ACC112 (cell line): ENCODE measurements at regions not wholly inside any gene's neighbourhood (a gene's known extent, or its start where the extent isn't known, plus 50 kb on each side); places are given as distances from the start of the nearest gene placed in this dataset.
"Not testable (repeated sequence)": the region's sequence is repeated elsewhere in the genome, so short reads cannot be mapped to it uniquely, and the experiment has no call there.

ENCODE experiments used
- H2AFZ ChIP-seq: fragments of 200-600 bp; sonication (generic); one replicate; pipeline ENCODE4 v1.6.0; 2017; ENCODE audit warnings: antibody characterized with exemption, low read length; ENCODE audit not compliant: unreplicated experiment
- H3K27ac ChIP-seq: fragments of 200-600 bp; sonication (generic); 2 replicates; pipeline ENCODE4 v1.5.1; 2014; ENCODE audit warnings: low read depth, mild to moderate bottlenecking, antibody characterized with exemption, low read length, moderate library complexity
- H3K27me3 ChIP-seq: fragments of 200-600 bp; sonication (generic); 2 replicates; pipeline ENCODE4 v1.6.1; 2014; ENCODE audit warnings: mild to moderate bottlenecking, antibody characterized with exemption, low read length, moderate library complexity, mixed read lengths; ENCODE audit not compliant: insufficient read depth
- H3K36me3 ChIP-seq: fragments of 200-600 bp; sonication (generic); 2 replicates; pipeline ENCODE4 v1.6.1; 2016; ENCODE audit warnings: mild to moderate bottlenecking, antibody characterized with exemption, low read length, moderate library complexity, mixed read lengths; ENCODE audit not compliant: insufficient read depth
- H3K4me1 ChIP-seq: fragments of 200-600 bp; sonication (generic); one replicate; pipeline ENCODE4 v1.6.1; 2016; ENCODE audit warnings: low read length, mixed read lengths; ENCODE audit not compliant: insufficient read depth, unreplicated experiment, control insufficient read depth
- H3K4me3 ChIP-seq: fragments of 200-600 bp; sonication (generic); 2 replicates; pipeline ENCODE4 v1.5.1; 2014; ENCODE audit warnings: mild to moderate bottlenecking, low read depth, low read length
- H3K79me2 ChIP-seq: fragments of 200-600 bp; sonication (generic); one replicate; pipeline ENCODE4 v1.6.0; 2016; ENCODE audit warnings: low read length; ENCODE audit not compliant: control insufficient read depth, unreplicated experiment, insufficient read depth

DNA sequence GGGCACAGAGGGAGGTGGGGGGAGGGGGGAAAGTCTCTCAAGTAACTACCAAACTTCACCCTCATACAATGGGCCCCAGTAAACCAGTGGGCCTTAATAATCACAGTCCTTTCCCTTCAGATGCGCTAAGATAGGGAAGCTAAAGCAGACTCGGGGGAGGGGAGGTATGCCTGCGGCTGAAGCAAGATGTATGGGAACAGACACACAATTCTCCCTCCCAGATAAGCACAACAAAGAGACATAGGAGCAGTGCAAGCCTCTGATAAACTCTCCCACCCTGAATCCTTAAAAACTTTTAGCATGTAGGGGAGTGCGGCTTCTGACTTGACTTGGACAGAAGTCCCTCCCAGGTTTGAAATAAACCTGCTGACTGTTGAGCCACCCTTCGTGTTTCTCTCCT, 54.7 kb downstream of the PROP1 start:
- not testable (repeated sequence) for H3K27me3 ChIP-seq, H3K27ac ChIP-seq

DNA sequence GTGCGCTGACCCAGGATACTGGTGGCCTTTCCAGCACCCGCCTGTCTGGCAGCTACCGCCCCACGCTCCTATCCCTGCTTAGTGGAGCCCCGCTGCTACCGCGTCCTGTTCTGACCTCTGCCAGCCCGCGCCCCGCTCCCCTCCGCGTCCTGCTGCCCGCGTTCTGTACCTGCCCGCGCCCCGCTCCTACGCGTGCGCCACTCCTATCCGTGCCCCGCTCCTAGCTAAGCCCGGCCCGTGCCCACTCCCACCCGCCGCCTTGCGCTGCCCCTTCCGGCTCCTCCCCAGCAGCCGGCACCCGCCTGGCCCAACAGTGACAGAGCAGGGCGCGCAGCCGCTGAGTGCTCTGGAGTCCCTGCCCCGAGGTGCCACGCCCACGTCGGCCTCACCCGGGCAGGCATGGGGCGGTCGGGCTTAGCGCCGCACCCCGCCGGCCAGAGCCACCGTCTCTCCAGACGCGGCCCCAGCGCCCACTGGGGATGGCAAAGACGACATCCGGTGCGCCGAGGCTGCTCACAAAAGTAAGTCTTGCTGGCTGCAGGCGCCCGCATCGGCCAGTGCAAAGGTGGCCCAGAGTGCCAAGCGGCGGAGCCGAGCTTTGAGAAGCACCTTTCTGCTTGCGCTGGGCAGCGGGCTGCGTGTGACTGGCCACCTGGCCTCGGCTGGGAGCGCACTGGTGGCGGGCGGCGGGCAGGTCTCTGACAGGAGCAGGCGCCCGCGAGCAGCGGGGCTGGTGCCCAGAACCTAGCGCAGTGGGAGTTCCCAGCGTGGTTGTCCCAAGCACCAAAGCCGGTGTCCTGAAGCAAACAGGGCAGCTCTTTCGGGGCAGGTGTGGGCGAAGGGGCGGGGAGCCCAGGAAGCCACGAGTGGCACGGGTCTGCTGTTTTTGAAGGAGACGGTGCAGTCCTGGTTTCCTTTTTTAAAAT, 56.5 kb downstream of the PROP1 start:
- not testable (repeated sequence) for H2AFZ ChIP-seq, H3K27ac ChIP-seq, H3K79me2 ChIP-seq, H3K36me3 ChIP-seq, H3K27me3 ChIP-seq, H3K4me1 ChIP-seq
- peak overlapping the region; percentile 73 for H3K4me3 ChIP-seq

More for the DNA sequence above, 54.7 kb downstream of the PROP1 start:
- H3K36me3 ChIP-seq, H3K4me1 ChIP-seq, H3K79me2 ChIP-seq, H3K4me3 ChIP-seq, H2AFZ ChIP-seq: not testable (repeated sequence)

DNA sequence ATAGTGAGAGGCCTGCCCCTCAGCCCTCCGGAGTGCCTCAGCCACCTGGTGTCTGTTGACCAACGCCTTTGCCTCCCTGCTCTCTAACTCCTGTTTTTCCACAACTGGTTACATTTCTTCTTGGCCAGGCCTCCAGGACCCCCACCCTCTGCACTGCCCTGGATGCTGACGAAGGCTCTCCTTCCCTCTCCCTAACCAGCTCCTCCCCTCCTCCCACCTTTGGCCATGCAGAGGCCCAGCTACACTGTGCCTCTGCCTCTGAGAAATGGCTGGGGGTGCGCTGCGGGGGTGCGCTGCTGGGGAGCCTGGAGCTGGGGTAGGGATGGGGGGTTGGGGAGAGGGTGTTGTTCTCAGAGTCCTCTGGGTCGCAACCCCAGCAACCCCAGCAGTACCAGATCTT, 57.3 kb downstream of the PROP1 start:
- not testable (repeated sequence) for H3K36me3 ChIP-seq, H3K27ac ChIP-seq, H3K27me3 ChIP-seq, H3K4me1 ChIP-seq, H3K79me2 ChIP-seq, H2AFZ ChIP-seq
- H3K4me3 ChIP-seq: peak overlapping the region; percentile 73

DNA sequence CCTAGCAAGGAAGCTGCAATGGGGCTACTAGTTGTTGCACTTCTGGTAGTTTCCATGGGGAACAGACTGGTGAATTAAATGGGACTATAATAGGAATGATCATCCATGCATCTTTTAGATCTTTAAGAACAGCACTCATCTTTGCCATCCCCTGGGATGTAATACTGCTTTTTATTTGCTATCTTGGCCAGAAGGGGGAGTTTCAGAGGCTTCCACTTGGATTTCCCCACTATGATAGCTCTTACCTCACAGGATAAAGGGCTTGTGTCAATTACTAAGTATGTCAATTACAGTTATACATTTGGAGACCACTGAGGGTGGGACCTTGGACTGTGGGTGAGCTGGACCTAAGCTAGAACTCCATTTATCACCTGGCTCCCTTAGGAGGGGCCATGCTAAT, 61.8 kb downstream of the PROP1 start:
- not testable (repeated sequence) for H3K27me3 ChIP-seq, H3K36me3 ChIP-seq, H3K79me2 ChIP-seq, H3K4me1 ChIP-seq, H3K27ac ChIP-seq, H2AFZ ChIP-seq, H3K4me3 ChIP-seq

DNA sequence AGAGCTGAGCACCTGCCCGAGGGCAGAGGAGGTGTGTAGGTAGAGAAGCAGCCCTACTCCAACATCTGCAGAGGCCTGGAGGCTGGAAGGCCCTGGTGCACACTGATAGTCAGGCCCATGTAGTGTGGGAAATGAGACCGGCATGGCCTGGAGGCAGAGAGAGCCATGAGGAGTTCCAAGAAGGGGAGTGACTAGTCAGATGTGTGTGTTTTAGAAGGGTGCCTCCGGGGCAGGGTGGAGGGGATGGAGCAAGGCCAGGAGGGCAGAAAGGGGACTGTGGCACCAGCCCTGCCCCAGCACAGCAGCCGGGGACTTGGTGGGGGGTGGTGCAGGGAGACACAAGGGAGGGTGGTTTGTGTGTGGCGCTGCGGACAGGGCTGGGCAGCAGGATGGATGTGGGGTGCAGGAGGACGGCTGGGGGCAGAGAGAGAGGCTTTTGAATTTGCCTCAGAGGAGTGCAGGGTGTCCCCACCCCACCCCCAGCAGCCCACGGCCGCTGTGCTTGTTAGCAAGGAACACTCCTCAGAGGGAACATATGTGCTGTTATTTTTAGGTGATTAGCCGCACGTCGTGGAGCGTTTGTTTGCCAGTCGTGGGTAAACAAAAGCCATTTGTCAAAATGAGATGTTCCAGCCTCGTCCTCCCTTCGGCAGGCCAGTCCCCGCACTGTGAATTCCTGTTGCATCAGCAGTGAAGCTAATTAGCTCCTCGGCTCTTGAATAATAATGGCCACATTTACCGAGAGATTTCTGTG, 65.6 kb downstream of the PROP1 start:
- H3K4me1 ChIP-seq, H3K27me3 ChIP-seq, H3K79me2 ChIP-seq, H2AFZ ChIP-seq, H3K27ac ChIP-seq, H3K36me3 ChIP-seq, H3K4me3 ChIP-seq: not testable (repeated sequence)

DNA sequence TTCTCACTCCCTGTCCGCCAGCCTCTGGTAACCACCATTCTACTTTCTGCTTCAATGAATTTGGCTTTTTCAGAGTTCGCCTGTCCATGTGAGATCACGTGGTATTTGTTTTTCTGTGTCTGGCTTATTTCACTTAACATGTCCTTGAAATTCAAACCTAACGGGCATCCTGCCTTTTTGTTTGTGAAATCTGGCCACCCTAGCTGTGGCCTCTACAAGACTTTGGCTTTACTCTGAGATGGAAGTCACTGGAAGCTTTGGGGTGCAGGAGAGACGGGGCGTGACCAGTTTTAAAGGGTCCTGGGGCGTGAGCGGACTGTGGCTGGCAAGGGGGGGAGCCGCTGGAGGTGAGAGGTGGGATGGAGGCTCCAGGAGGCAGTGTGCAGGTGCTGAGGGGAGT, 66.4 kb downstream of the PROP1 start:
- H3K27ac ChIP-seq, H3K4me3 ChIP-seq, H3K79me2 ChIP-seq, H3K27me3 ChIP-seq, H3K4me1 ChIP-seq, H3K36me3 ChIP-seq, H2AFZ ChIP-seq: not testable (repeated sequence)

DNA sequence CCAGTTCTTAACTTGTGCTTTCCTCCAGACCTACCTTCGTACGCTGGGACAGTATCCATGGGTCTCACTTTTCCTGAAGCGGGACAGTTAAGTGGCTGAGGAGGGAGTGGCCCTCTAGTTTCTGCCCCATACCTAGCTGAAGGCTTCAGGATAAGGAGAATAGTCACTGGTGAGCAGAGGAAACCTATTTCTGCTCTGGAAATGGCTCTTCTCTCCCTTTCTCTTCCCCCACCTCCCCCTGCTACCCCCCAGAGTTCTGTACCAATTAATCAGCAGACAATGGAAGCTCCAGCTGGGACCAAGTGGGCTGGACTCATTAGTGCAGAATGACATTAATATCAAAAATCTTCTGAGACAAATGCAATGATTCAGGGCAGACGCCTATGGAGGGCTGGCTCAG, 68.5 kb downstream of the PROP1 start:
- not testable (repeated sequence) for H3K27me3 ChIP-seq, H3K4me3 ChIP-seq, H3K27ac ChIP-seq, H3K4me1 ChIP-seq, H3K79me2 ChIP-seq, H3K36me3 ChIP-seq, H2AFZ ChIP-seq

DNA sequence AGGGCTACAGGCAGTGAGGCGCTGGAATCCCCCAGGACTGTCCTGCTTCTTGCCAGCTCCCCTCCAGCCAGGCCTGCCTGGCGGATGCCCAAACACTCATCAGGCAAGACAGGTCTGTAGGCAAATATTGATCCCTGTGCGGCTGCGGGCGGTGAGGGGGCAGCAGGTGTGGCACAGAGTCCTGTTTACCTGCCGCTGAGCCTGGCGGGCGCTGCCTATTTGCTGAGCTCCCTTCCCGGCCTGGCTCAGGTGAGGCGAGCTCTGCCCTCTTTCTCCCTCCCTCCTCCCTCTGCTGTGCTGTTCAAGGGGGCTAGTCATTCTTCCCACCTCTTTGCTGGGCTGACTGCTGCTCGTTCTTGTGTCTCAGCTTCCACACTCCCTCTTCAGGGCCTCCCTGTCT, 71.5 kb downstream of the PROP1 start:
- H3K4me1 ChIP-seq, H3K27ac ChIP-seq, H3K4me3 ChIP-seq, H3K79me2 ChIP-seq, H2AFZ ChIP-seq, H3K36me3 ChIP-seq, H3K27me3 ChIP-seq: not testable (repeated sequence)

DNA sequence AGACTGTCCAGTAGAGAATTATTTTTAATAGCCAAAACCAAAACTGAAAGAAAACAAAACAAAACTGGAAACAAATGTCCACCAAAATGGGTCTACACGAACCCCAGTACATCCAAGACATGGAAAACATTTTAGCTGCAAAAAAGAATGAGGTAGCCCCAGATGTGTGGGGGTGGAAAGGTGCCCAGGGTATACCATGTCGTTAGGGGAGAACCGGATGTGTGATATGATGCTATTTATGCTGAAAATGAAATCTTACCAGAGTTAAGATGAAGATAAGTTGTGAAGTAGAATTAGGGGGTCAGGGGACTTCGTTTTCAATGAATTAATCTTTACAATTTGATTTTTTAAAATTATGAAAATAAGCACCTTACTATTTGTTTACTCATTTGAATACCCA, 72.2 kb downstream of the PROP1 start:
- not testable (repeated sequence) for H3K79me2 ChIP-seq, H2AFZ ChIP-seq, H3K4me1 ChIP-seq, H3K27me3 ChIP-seq, H3K4me3 ChIP-seq, H3K36me3 ChIP-seq, H3K27ac ChIP-seq

DNA sequence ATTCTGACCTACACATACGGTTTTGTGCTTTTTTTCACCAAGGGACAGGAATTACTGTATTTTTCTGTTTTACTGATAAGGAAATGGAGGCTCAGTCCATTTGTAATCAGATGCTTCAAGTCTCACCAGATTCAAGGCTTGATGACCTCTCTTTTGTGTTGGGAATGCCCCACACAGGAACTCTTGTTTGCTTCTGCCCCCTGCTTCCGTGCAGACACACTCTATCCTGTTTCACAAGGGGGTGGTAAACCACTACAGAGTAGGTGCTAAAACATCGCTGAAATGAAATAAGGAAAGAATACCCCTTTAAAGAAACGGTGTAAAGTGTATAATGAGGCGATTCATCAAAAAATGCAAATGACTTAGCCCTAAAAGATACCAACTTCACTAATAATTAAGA, 72.9 kb downstream of the PROP1 start:
- H3K79me2 ChIP-seq, H3K4me1 ChIP-seq, H3K27me3 ChIP-seq, H3K36me3 ChIP-seq, H3K27ac ChIP-seq, H3K4me3 ChIP-seq, H2AFZ ChIP-seq: not testable (repeated sequence)

DNA sequence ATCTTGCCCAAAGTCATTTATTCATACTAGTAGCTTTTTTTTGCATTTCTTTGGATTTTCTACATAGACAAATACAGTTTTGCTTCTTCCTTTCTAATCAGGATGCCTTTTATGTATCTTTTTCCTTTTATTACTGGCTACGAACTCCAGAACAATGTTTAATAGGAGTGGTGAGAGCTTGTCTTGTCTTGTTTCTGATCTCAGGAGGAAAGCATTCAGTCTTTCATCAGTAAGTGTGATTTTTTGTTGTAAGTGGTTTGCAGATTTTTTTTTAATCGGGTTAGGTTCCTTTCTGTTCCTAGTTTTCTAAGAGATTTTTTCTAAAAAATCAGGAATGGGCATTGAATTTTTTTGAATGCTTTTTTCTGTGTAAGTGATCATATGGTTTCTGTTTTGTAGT, 86.8 kb downstream of the PROP1 start:
- H3K36me3 ChIP-seq, H2AFZ ChIP-seq, H3K79me2 ChIP-seq, H3K4me1 ChIP-seq, H3K4me3 ChIP-seq, H3K27me3 ChIP-seq, H3K27ac ChIP-seq: not testable (repeated sequence)
